ENCODE measurements at regions not wholly inside any gene's neighbourhood (a gene's known extent, or its start where the extent isn't known, plus 50 kb on each side); places are given as distances from the start of the nearest gene placed in this dataset.
"Not testable (repeated sequence)": the region's sequence is repeated elsewhere in the genome, so short reads cannot be mapped to it uniquely, and the experiment has no call there.

DNA sequence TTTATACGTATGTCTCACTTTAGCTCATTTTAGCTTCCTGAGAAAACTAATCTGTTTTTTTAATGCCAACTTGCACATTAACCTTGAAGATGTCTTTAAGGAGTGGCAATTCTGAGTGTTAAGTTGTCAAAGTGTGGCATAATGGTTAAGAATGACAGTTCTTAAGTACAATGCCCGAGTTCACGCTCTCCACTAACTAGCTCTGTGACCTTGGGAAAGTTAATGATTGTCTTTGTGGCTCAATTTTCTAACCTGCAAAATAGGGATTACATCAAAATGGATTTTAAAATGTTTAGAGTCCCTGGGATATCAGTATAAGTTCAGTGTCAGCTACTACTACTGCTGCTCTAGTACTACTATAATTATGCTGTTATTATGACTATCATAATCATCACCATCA is 409.7 kb downstream of the SOCS6 start:
- intact Hi-C loops (cut with micrococcal nuclease), result no loop called here
- DNase-seq (no peak), ATAC-seq (no peak)

- no peak for DNase-seq
- no peak for ATAC-seq
- intact Hi-C loops (cut with micrococcal nuclease), result no loop called here
Measured at GRCh38 chr18:70693246-70693645, 404.4 kb downstream of the SOCS6 start.

DNA sequence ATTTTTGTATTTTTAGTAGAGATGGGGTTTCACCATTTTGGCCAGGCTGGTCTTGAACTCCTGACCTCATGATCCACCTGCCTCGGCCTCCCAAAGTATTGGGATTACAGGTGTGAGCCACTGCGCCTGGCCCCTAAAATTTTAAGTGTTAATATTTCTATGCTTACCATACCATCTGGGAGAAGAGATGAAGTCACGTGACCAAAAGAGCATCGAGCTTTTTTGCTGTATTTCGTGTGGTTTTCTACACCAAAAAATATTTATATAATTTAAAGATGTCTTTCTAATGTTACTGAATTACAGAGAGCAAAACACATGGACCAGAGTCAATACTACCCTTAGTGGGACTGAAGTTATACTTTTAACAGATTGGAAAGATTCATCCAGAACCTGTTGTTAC is 400.9 kb downstream of the SOCS6 start:
- ATAC-seq; intact Hi-C loops (cut with micrococcal nuclease); DNase-seq: not testable (repeated sequence)

DNA sequence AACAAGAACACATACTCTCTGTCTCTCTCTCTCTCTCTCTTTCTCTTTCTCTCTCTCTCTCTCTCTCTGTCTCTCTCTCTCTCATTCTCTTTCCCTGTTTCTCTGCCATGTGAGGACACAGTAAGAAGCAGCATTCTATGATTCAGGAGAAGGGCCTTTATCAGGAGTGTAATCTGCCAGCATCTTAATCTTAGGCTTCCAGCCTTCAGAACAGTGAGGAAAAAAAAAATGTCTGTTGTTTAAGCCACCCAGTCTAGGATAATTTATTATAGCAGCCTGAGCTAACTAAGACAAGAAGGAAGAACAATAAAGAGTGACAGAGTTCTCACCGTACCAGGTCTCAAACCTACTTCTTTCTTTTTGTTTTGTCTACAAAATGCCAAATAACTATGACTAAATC is 399.4 kb downstream of the SOCS6 start:
- DNase-seq, result no peak
- intact Hi-C loops (cut with micrococcal nuclease), result no loop called here
- no peak for ATAC-seq

GRCh38 chr18:70684821-70685220 is 396.0 kb downstream of the SOCS6 start:
- no peak for DNase-seq
- intact Hi-C loops (cut with micrococcal nuclease), result no loop called here
- no peak for ATAC-seq

GRCh38 chr18:70683263-70683662 is 394.4 kb downstream of the SOCS6 start:
- intact Hi-C loops (cut with micrococcal nuclease), result no loop called here
- ATAC-seq (no peak), DNase-seq (no peak)

GRCh38 chr18:70674896-70675295 is 386.1 kb downstream of the SOCS6 start:
- intact Hi-C loops (cut with micrococcal nuclease), result no loop called here
- DNase-seq (no peak), ATAC-seq (no peak)

- DNase-seq (no peak), ATAC-seq (no peak)
- intact Hi-C loops (cut with micrococcal nuclease), result no loop called here
Measured at GRCh38 chr18:70673831-70674230, 385.0 kb downstream of the SOCS6 start.

DNA sequence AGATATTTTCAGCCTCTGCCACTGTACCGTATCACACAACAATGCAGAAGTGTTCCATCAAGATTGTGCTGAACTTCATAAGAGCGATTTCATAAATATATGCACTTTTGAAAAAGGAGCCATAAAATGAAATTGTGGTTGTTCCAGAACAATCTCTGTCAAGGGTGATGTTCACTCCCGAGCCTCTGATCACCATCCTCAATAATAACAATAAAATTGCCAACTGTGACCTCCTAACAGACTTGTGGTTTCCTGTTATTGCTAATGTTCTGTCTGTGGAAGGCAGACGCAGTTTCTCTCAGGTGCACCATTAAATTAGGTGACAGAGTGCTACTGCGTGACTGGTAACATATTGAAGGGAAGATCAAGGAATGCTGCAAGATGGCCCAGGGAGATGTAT is 383.7 kb downstream of the SOCS6 start:
- DNase-seq (no peak), ATAC-seq (no peak)
- intact Hi-C loops (cut with micrococcal nuclease), result no loop called here

DNA sequence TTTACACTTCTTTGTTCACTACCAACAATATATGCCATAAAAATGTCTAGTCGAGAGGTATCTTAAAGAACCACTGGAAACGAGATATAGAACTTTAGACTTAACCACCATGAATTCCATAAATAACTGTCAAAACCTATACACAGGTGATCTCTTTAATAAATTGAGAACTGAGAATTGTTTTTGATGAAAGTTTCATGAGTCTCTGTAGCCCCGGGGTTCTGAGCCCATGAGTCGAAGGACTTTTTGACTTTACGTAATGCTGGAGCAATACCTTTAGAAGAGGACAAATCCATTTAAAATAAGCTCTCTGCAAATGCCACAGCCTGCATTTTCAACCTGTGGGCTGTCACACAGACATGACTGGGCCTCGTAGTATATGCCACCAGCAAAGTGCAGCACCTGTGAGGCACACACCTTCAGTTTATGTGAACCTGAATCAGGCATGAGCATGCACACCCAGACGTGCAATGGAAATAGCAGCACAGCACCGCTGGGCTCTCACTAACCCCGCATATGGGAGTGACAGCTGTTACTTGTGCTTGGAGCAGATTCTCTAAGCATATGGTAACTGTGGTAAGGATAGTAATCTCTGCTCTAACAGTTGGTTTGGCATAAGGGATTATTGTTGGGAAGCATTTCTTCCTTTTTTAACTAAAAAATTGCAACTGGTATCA is 383.2 kb downstream of the SOCS6 start:
- no peak for ATAC-seq
- no peak for DNase-seq
- intact Hi-C loops (cut with micrococcal nuclease), result no loop called here

- no peak for ATAC-seq
- intact Hi-C loops (cut with micrococcal nuclease), result no loop called here
- DNase-seq, result no peak
Measured at GRCh38 chr18:70666936-70667335, 378.1 kb downstream of the SOCS6 start.

DNA sequence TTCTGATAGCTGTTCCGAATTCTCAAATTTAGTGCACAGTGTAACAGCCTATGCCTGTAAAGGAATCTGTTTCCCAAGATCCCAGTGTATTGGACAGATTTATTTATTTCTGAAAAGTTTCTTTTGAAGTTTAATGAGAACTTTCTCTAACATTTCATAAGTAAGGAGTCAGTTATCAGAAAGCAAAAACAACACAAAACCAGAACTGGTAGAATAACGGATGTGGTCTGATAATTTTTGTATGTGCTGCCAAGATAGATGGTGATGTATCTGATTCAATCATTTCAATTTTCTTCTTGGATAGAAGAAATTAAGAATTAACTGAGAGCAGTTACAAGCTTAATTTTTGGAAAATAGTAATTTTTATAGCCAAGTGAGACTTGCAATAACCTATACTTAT is 374.3 kb downstream of the SOCS6 start:
- intact Hi-C loops (cut with micrococcal nuclease), result no loop called here
- DNase-seq (no peak), ATAC-seq (no peak)

DNA sequence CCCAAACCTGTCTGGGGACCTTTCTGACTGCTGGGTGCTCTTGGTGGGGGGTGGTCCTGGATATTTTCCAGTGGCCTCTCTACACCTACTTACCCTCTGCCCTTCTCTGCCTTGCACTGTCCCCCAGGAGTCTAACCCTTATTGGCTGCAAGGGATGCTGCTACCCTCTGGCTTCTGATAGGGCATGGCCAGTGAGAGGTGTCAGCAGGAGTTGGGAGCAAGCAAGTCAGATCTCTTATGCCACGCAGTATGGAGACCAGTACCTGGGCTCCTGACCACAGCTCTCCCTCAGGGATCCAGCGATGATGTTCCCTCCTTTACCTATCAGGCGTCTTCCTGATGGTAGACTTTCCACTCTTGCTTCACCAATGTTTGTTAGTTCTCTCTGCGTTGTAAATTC is 373.7 kb downstream of the SOCS6 start:
- DNase-seq, result no peak
- ATAC-seq, result no peak
- intact Hi-C loops (cut with micrococcal nuclease), result no loop called here

GRCh38 chr18:70659036-70659925 is 370.4 kb downstream of the SOCS6 start:
- peak; percentile 50 for ATAC-seq
- DNase-seq, result no peak
- intact Hi-C loops (cut with micrococcal nuclease), result no loop called here

DNA sequence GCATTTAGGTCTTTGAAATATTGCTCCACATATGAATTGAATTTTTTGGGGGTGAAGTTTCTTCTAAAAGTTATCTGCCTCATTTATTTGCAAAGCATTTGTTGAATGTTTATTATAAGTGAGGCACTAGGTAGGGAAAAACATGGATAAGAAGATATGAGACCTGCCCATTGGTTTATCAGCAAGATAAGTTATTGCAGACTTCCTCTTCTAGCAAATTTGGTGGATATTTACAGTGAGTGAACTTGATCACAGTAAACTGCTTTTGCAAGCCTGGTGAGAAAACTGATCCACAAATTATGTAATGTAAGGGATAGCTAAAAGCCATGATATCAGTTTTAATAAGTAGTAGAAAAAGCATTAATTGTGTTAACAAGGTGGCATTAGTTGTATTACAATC is 364.8 kb downstream of the SOCS6 start:
- intact Hi-C loops (cut with micrococcal nuclease), result no loop called here
- ATAC-seq, result no peak
- no peak for DNase-seq

- intact Hi-C loops (cut with micrococcal nuclease), result no loop called here
- no peak for ATAC-seq
- DNase-seq, result no peak
Measured at GRCh38 chr18:70650878-70651277, 362.0 kb downstream of the SOCS6 start.

DNA sequence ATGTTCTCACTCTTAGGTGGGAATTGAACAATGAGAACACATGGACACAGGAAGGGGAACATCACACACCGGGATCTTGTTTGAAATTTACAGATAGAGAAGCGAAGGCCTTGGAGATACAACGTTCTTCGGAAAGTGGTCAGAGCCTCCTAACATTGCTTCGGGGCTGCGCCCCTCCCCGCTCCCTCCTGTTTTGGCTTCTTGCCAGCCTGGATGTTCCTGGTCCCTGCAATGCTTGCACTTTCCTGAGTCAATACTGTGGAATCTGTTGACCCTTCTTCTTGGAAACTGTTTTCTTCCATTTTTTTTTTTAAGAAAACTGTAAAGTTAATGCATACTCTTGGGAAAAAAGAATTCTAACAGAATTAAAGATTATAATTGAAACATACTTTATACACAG is 360.8 kb downstream of the SOCS6 start:
- intact Hi-C loops (cut with micrococcal nuclease), result no loop called here
- ATAC-seq (no peak), DNase-seq (no peak)

DNA sequence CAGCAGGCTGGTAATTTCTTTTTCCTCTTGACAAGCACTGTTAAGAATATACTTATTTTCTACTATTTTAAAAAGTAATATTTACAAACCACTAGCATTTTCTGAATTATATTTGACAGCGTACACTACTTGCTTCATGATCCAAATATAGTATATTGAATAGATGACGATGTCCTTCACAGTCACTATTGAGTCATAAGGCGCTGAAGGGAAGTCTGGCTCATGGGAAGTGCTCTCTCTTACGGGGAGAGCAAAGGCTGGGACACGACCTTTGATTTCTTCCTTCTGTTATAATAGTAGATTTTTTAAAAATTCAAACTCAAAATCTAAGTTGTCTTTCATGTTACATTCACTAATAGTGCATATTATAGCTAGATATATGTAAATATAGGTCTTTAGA is 357.1 kb downstream of the SOCS6 start:
- intact Hi-C loops (cut with micrococcal nuclease), result no loop called here
- DNase-seq, result no peak
- no peak for ATAC-seq

DNA sequence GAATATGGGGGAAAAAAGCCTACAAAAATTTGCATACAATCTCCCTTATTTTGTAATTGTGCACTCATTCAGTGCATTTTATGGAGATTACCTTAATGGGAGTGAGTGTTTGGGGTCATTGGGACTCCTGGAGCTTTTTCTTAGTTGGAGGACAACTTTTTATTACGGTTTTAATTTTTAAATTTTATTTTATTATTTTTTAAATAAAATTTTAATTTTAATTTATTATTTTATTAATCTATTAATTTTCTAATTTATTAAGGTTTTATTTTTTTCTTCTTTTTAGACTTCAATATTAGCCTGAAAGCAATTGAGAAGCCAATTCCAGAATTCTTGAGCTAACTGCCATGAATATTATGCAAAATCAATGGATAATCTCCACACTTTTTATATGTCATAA is 355.0 kb downstream of the SOCS6 start:
- DNase-seq (no peak), ATAC-seq (no peak)
- intact Hi-C loops (cut with micrococcal nuclease), result no loop called here

DNA sequence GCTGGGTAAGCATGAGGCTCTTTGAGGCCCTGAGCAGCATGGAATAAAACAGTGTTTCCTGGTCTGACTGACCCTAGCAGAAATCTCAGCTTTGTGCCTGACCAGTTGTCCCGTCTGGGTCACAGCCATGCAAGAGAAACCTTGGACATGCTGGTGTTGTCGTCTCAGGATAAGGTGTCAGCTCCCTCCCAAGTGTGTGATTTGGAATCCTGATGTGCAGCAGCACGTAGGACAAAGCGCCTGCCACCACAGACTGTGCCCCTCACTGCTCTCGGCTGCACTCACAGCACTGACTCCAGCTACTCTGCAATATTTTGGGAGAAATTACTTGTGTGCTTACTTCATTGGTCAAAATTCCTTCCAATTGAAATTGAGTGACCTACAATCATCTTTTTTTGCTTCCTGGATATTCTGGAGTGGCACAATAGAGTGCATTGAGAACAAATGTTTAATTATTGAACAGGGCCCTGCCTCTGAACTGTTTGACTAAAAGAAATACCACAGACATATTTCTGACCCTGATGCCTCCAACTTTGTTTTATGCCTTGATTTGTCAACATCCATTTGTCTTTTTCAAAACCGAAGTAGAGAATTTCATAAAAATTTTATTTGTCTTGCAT is 352.4 kb downstream of the SOCS6 start:
- intact Hi-C loops (cut with micrococcal nuclease), result no loop called here
- ATAC-seq, result no peak
- DNase-seq, result no peak
